Prostate gland (tissue), 2 donors: ENCODE measurements at regions not wholly inside any gene's neighbourhood (a gene's known extent, or its start where the extent isn't known, plus 50 kb on each side); places are given as distances from the start of the nearest gene placed in this dataset.

Experiments used
- DNase-seq: peaks from one replicate; pipeline ENCODE4 v3.0.0-alpha.2; 2019; ENCODE audit warnings: low spot score
- H3K27ac ChIP-seq, 2 donors: fragments of 200-600 bp; sonication (generic); 2 replicates each; pipeline ENCODE4 v1.5.1; 2017 to 2019
- H3K27me3 ChIP-seq: fragments of 200-600 bp; sonication (generic); replicated peaks from 2 replicates; pipeline ENCODE4 v1.5.1; 2019; ENCODE audit not compliant: insufficient read depth
- H3K36me3 ChIP-seq, 2 donors: fragments of 200-600 bp; sonication (generic); 1 replicate in 1 of 2; 2 replicates in 1 of 2; pipeline versions ENCODE4 v1.5.1 to v1.8.1; 2017 to 2019
- H3K4me1 ChIP-seq: fragments of 200-600 bp; sonication (generic); replicated peaks from 2 replicates; pipeline ENCODE4 v1.5.1; 2019
- H3K4me3 ChIP-seq, 2 donors: fragments of 200-600 bp; sonication (generic); 2 replicates each; pipeline ENCODE4 v1.5.1; 2017 to 2019
- H3K9me3 ChIP-seq: fragments of 200-600 bp; sonication (generic); 2 replicates; pipeline ENCODE4 v1.5.1; 2017
- POLR2A ChIP-seq: fragments of 450-650 bp; IDR thresholded peaks from one replicate; pipeline ENCODE4 v1.6.1; 2016; ENCODE audit warnings: antibody characterized with exemption, mild to moderate bottlenecking
- POLR2AphosphoS5 ChIP-seq: sonication (generic); formaldehyde crosslinking; IDR thresholded peaks from one replicate; pipeline ENCODE4 v1.6.1; 2017; ENCODE audit warnings: antibody characterized with exemption
- WGBS: methylation state at CpG from one replicate; pipeline ENCODE4 v1.1.5; 2018; 5-methylcytosine and 5-hydroxymethylcytosine counted together
- intact Hi-C: fragments of 100-400 bp; cut with DNase I; formaldehyde crosslinking; loops from one replicate; pipeline ENCODE4 v1.14.2; 2022
- TF ChIP-seq, protein P1 (sequence below), 4 experiments: fragments of 200-600 bp in 2 of 4; fragments of 450-650 bp in 2 of 4; sonication (generic) in 2 of 4; IDR thresholded peaks; 1 replicate in 3 of 4; 2 replicates in 1 of 4; pipeline ENCODE4 v1.5.1; 2016 to 2019; ENCODE audit warnings: antibody characterized with exemption in 4 of 4, mild to moderate bottlenecking in 2 of 4, moderate library complexity in 2 of 4

DNA sequence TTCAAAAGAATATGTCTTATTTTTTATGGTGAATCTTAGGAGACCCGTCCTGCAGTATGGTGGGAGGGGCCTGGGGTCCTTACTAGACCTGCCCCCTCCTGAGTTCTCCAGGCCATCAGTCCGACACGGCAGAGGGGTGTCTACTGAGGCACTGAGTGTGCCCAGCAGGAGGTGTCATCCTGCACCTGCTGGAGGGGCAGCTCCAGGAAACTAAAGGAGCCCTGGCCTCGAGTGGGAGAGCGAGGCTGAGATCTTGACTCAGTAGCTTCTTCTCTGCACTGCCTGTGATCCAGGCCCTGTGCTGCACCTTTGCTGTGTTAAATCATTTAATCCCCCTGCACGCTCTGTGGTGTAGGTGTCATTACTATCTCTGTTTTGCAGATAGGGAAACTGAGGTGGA lies 587.7 kb downstream of the PTPRU start:
- TF ChIP-seq POLR2A (no peak), POLR2AphosphoS5 (no peak)
- TF ChIP-seq, protein P1, sequence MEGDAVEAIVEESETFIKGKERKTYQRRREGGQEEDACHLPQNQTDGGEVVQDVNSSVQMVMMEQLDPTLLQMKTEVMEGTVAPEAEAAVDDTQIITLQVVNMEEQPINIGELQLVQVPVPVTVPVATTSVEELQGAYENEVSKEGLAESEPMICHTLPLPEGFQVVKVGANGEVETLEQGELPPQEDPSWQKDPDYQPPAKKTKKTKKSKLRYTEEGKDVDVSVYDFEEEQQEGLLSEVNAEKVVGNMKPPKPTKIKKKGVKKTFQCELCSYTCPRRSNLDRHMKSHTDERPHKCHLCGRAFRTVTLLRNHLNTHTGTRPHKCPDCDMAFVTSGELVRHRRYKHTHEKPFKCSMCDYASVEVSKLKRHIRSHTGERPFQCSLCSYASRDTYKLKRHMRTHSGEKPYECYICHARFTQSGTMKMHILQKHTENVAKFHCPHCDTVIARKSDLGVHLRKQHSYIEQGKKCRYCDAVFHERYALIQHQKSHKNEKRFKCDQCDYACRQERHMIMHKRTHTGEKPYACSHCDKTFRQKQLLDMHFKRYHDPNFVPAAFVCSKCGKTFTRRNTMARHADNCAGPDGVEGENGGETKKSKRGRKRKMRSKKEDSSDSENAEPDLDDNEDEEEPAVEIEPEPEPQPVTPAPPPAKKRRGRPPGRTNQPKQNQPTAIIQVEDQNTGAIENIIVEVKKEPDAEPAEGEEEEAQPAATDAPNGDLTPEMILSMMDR (IDR thresholded peaks at IDR 0.05): no peak
- H3K4me3 ChIP-seq: no peak overlapping the region
- H3K9me3 ChIP-seq: no peaks in the 10 kb centered on the region
- no peaks in the 10 kb centered on the region for H3K36me3 ChIP-seq
- no peaks in the 10 kb centered on the region for H3K4me1 ChIP-seq
- WGBS: 54% methylated on average over 6 of the region's 6 CpGs
- intact Hi-C loops: no loop called here
- peaks cover 7% of the 10 kb centered on the region for H3K27me3 ChIP-seq
- DNase-seq: no peak
- H3K27ac ChIP-seq: no peak overlapping the region

DNA sequence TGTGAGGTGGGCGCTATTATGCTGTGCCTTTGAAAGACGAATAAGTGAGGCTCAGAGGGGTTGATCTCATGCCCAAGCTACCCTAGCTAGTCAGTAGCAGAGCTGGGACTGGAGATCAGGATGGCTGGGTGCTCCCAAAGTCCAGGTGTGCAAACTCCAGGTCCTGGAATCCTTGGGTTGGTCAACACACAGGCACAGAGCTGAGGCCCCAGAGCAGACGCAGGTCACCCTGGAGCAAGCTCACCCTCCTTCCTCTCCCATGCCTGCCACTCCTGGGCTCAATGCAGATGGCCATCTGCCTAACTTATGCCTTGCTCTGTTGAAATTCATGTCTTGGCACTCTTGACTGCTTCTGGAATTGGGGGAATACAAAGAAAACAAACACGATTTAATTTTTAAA lies 587.2 kb downstream of the PTPRU start:
- H3K36me3 ChIP-seq: no peaks in the 10 kb centered on the region
- H3K27me3 ChIP-seq: peaks cover 7% of the 10 kb centered on the region
- TF ChIP-seq, protein P1 (IDR thresholded peaks at IDR 0.05): no peak
- TF ChIP-seq POLR2A (no peak), POLR2AphosphoS5 (no peak)
- H3K9me3 ChIP-seq: no peaks in the 10 kb centered on the region
- intact Hi-C loops: no loop called here
- H3K4me1 ChIP-seq: no peaks in the 10 kb centered on the region
- 80% methylated on average over 4 of the region's 4 CpGs for WGBS
- no peak overlapping the region for H3K4me3 ChIP-seq
- H3K27ac ChIP-seq: no peak overlapping the region
- no peak for DNase-seq

DNA sequence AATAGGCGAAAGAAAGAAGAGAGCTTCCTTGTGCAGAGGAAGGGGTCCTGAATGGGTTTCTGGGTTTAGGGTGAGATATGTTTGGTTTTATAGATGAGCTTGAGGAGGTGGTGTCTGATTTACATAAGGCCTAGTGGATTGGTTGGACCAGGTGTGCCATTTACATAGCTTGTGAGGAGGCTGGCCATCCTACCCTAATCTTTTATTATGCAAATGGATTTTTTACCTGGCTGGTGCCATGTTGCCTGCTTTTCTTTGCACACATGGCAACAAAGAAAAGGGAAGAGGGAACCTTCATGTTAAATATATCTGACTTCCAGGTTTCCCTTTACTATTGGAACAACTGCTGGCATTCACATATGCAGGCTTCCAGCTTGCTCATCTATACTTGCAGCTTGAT lies 585.3 kb downstream of the PTPRU start:
- TF ChIP-seq, protein P1 (IDR thresholded peaks at IDR 0.05): no peak
- TF ChIP-seq POLR2A: no peak
- TF ChIP-seq POLR2AphosphoS5: no peak
- Histone ChIP-seq H3K36me3 (no peaks in the 10 kb centered on the region), H3K27ac (no peak overlapping the region), H3K27me3 (peaks cover 7% of the 10 kb centered on the region), H3K9me3 (no peaks in the 10 kb centered on the region), H3K4me1 (no peaks in the 10 kb centered on the region), H3K4me3 (no peak overlapping the region)
- 85% methylated on average over 1 of the region's 1 CpG for WGBS
- intact Hi-C loops: no loop called here
- DNase-seq: no peak

DNA sequence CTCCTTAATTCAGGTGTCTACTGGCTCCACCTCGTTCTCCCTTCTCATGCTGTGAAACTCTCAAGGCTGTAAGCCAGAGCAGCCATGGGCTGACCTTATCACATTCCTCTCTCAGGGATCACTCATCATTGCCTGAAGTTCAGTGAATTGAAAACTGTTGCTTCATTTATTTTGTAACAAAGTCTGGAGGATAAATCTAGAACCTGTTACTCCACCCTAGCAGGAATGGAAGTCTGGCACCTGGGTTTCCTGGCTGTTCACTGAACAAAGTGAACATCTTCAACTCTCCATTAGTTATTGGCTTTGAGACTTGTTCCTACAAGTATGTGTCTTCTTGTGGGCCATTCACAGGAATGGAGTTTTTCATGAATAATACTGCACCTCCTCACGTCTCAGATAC lies 584.1 kb downstream of the PTPRU start:
- Histone ChIP-seq H3K4me3 (no peak overlapping the region), H3K27me3 (peaks cover 7% of the 10 kb centered on the region), H3K4me1 (no peaks in the 10 kb centered on the region), H3K27ac (no peak overlapping the region), H3K36me3 (no peaks in the 10 kb centered on the region), H3K9me3 (no peaks in the 10 kb centered on the region)
- TF ChIP-seq, protein P1 (IDR thresholded peaks at IDR 0.05): no peak
- no peak for TF ChIP-seq POLR2A
- no peak for TF ChIP-seq POLR2AphosphoS5
- intact Hi-C loops: no loop called here
- WGBS: 40% methylated on average over 2 of the region's 2 CpGs
- no peak for DNase-seq

DNA sequence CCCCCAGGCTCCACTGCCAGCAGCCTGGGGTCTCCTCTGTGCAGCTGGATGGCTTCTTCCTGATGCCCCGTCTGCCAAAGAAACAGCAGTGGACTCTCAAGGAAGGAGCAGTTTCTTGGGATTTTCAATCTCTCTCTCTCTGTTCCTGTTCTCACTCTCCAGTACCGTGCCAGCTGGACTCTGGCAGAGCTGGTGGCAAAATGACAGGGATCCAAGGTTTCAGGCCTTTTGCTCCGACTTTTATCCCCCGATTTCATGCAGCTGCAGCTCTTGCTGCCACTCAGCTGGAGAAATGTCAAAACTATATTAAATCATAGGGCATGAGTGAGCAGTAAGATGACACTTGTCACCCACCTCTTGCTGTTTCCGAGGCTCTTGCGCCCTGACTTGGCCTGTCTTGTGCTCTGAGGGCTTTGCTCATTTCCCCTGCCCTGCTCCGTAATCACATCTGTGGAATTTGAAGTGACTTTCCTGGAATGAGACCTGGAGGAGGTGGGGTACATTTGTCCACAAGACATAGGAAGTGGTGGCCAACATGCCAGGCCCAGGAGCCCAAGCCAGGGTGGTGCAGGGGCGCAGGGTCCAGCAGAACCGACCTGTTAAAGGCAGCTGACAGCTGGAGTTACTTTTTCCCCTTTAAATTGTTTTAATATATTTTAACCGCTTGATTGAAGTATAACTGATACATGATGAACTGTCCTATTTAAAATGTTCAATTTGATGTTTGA lies 576.2 kb downstream of the PTPRU start:
- Histone ChIP-seq H3K4me3 (no peak overlapping the region), H3K27me3 (no peaks in the 10 kb centered on the region), H3K27ac (no peak overlapping the region), H3K9me3 (no peaks in the 10 kb centered on the region), H3K4me1 (no peaks in the 10 kb centered on the region), H3K36me3 (no peaks in the 10 kb centered on the region)
- DNase-seq: no peak
- intact Hi-C loops: no loop called here
- no peak for TF ChIP-seq POLR2AphosphoS5
- no peak for TF ChIP-seq POLR2A
- TF ChIP-seq, protein P1 (IDR thresholded peaks at IDR 0.05): no peak
- 55% methylated on average over 10 of the region's 10 CpGs for WGBS
